NCI-H510A treated with DMSO at 0.1 percent for 48 hours (cell line): ENCODE measurements at regions not wholly inside any gene's neighbourhood (a gene's known extent, or its start where the extent isn't known, plus 50 kb on each side); places are given as distances from the start of the nearest gene placed in this dataset.

ENCODE experiments used
- DNase-seq: peaks from one replicate; lab custom pipeline; 2025; lab: John Stamatoyannopoulos, UW

GRCh38 chr13:111969551-111970135 lies 97.3 kb upstream of the SOX1 start:
- peak; percentile 47 for DNase-seq

GRCh38 chr13:111970494-111971141 lies 96.3 kb upstream of the SOX1 start:
- peak; percentile 64 for DNase-seq

GRCh38 chr13:111971891-111972780 lies 94.8 kb upstream of the SOX1 start:
- DNase-seq: peak; percentile 84

GRCh38 chr13:111973186-111973585 lies 93.8 kb upstream of the SOX1 start:
- no peak for DNase-seq

- DNase-seq: no peak
Observed at GRCh38 chr13:111973605-111974340, 93.2 kb upstream of the SOX1 start.

GRCh38 chr13:111974341-111974640 lies 92.7 kb upstream of the SOX1 start:
- DNase-seq: no peak

- no peak for DNase-seq
Observed at GRCh38 chr13:111975539-111976473, 91.1 kb upstream of the SOX1 start.

- peak; percentile 53 for DNase-seq
Observed at GRCh38 chr13:111976474-111977178, 90.3 kb upstream of the SOX1 start.

- no peak for DNase-seq
Observed at GRCh38 chr13:111977179-111977506, 89.8 kb upstream of the SOX1 start.

GRCh38 chr13:111978546-111978945 lies 88.4 kb upstream of the SOX1 start:
- DNase-seq: no peak

- DNase-seq: no peak
Observed at GRCh38 chr13:111980146-111980929, 86.6 kb upstream of the SOX1 start.

GRCh38 chr13:111981006-111981405 lies 85.9 kb upstream of the SOX1 start:
- no peak for DNase-seq

GRCh38 chr13:111981446-111982165 lies 85.3 kb upstream of the SOX1 start:
- no peak for DNase-seq

GRCh38 chr13:111984349-111984748 lies 82.6 kb upstream of the SOX1 start:
- DNase-seq: no peak

- no peak for DNase-seq
Observed at GRCh38 chr13:111990362-111990761, 76.6 kb upstream of the SOX1 start.

- DNase-seq: no peak
Observed at GRCh38 chr13:111992911-111993310, 74.0 kb upstream of the SOX1 start.

- DNase-seq: no peak
Observed at GRCh38 chr13:111993691-111994090, 73.3 kb upstream of the SOX1 start.

- no peak for DNase-seq
Observed at GRCh38 chr13:111994578-111994977, 72.4 kb upstream of the SOX1 start.

- no peak for DNase-seq
Observed at GRCh38 chr13:111999352-111999751, 67.6 kb upstream of the SOX1 start.
